Liver (tissue), 8 donors: ENCODE measurements at regions not wholly inside any gene's neighbourhood (a gene's known extent, or its start where the extent isn't known, plus 50 kb on each side); places are given as distances from the start of the nearest gene placed in this dataset.

Experiments used
- DNase-seq: peaks from one replicate; pipeline ENCODE4 v3.0.0-alpha.2; 2017; ENCODE audit warnings: low spot score
- H3K27ac ChIP-seq, 2 donors: one replicate each; pipeline ENCODE4 v1.7.0; 2013; ENCODE audit warnings: inconsistent platforms in 2 of 2, low read length in 2 of 2, control low read depth in 1 of 2, low read depth in 1 of 2, mild to moderate bottlenecking in 1 of 2
- H3K27me3 ChIP-seq, 4 donors: one replicate each; pipeline versions ENCODE4 v1.6.1 to v1.7.0; 2013; ENCODE audit warnings: low read length in 3 of 4, inconsistent platforms in 1 of 4, mild to moderate bottlenecking in 1 of 4, moderate library complexity in 1 of 4; ENCODE audit not compliant: control insufficient read depth in 4 of 4, insufficient read depth in 4 of 4
- H3K36me3 ChIP-seq, 4 donors: one replicate each; pipeline versions ENCODE4 v1.6.1 to v1.7.0; 2013; ENCODE audit warnings: low read length in 3 of 4, mild to moderate bottlenecking in 3 of 4, low read depth in 1 of 4, moderate library complexity in 1 of 4; ENCODE audit not compliant: control insufficient read depth in 4 of 4, insufficient read depth in 3 of 4
- H3K4me1 ChIP-seq, 4 donors: one replicate each; pipeline versions ENCODE4 v1.6.1 to v1.7.0; 2013; ENCODE audit warnings: low read length in 3 of 4, mild to moderate bottlenecking in 3 of 4, moderate library complexity in 1 of 4; ENCODE audit not compliant: control insufficient read depth in 4 of 4, insufficient read depth in 4 of 4
- H3K4me3 ChIP-seq, 3 donors: one replicate each; pipeline versions ENCODE4 v1.6.1 to v1.7.0; 2013; ENCODE audit warnings: low read length in 3 of 3, control low read depth in 1 of 3, low read depth in 1 of 3, mild to moderate bottlenecking in 1 of 3
- H3K9ac ChIP-seq, 2 donors: one replicate each; pipeline ENCODE4 v1.7.0; 2013; ENCODE audit warnings: low read length in 2 of 2, mild to moderate bottlenecking in 2 of 2, moderate library complexity in 2 of 2, control low read depth in 1 of 2, low read depth in 1 of 2
- H3K9me3 ChIP-seq, 4 donors: one replicate each; pipeline versions ENCODE4 v1.6.1 to v1.7.0; 2013; ENCODE audit warnings: low read length in 3 of 4; ENCODE audit not compliant: control insufficient read depth in 4 of 4
- EGR1 ChIP-seq, 2 donors: IDR thresholded peaks; 2 replicates each; pipeline ENCODE4 v1.6.1; 2016 to 2018; ENCODE audit warnings: antibody characterized with exemption in 2 of 2, low read depth in 2 of 2
- FOXA1 ChIP-seq: IDR thresholded peaks from 2 replicates; pipeline ENCODE4 v1.6.1; 2016; ENCODE audit warnings: antibody characterized with exemption
- FOXA2 ChIP-seq: IDR thresholded peaks from 2 replicates; pipeline ENCODE4 v1.6.1; 2016; ENCODE audit warnings: antibody characterized with exemption
- GABPA ChIP-seq, 2 donors: IDR thresholded peaks in 1 of 2; conservative IDR thresholded peaks in 1 of 2; 2 replicates each; pipeline ENCODE4 v1.6.1; 2016; ENCODE audit warnings: antibody characterized with exemption in 2 of 2, mild to moderate bottlenecking in 1 of 2, moderate library complexity in 1 of 2
- HNF4A ChIP-seq, 2 donors: conservative IDR thresholded peaks; 2 replicates each; pipeline ENCODE4 v1.6.1; 2016; ENCODE audit warnings: antibody characterized with exemption in 2 of 2, mild to moderate bottlenecking in 2 of 2
- HNF4G ChIP-seq: IDR thresholded peaks from 2 replicates; pipeline ENCODE4 v1.6.1; 2016; ENCODE audit warnings: antibody characterized with exemption
- NR2F2 ChIP-seq: IDR thresholded peaks from 2 replicates; pipeline ENCODE4 v1.6.1; 2016; ENCODE audit warnings: antibody characterized with exemption
- RXRA ChIP-seq, 2 donors: IDR thresholded peaks; 2 replicates each; pipeline ENCODE4 v1.6.1; 2017 to 2018; ENCODE audit warnings: antibody characterized with exemption in 2 of 2, mild to moderate bottlenecking in 1 of 2
- SP1 ChIP-seq: IDR thresholded peaks from 2 replicates; pipeline ENCODE4 v1.6.1; 2018; ENCODE audit warnings: antibody characterized with exemption, mild to moderate bottlenecking
- YY1 ChIP-seq: IDR thresholded peaks from 2 replicates; pipeline ENCODE4 v1.6.1; 2016; ENCODE audit warnings: antibody characterized with exemption, mild to moderate bottlenecking
- WGBS: extraction: QIAGEN DNeasy Blood & Tissue Kit; methylation state at CpG from one replicate; pipeline ENCODE4 v1.1.7; 2013; 5-methylcytosine and 5-hydroxymethylcytosine counted together
- TF ChIP-seq, protein P1 (sequence below): IDR thresholded peaks from 2 replicates; pipeline ENCODE4 v1.6.1; 2016; ENCODE audit warnings: antibody characterized with exemption
- TF ChIP-seq, protein P2 (sequence below): IDR thresholded peaks from 2 replicates; pipeline ENCODE4 v1.6.1; 2016; ENCODE audit warnings: antibody characterized with exemption
- TF ChIP-seq, protein P3 (sequence below): fragments of 150-350 bp; IDR thresholded peaks from 2 replicates; pipeline ENCODE4 v1.5.1; 2017; ENCODE audit warnings: improper control_type of control experiment, low read depth, low read length; ENCODE audit not compliant: missing input control
- TF ChIP-seq, protein P4 (sequence below): IDR thresholded peaks from 2 replicates; pipeline ENCODE4 v1.6.1; 2016; ENCODE audit warnings: antibody characterized with exemption, mild to moderate bottlenecking
- donor health status: healthy.
- donor health status: healthy.
- donor health status: healthy.
- donor health status: healthy.
- donor health status: healthy.

DNA sequence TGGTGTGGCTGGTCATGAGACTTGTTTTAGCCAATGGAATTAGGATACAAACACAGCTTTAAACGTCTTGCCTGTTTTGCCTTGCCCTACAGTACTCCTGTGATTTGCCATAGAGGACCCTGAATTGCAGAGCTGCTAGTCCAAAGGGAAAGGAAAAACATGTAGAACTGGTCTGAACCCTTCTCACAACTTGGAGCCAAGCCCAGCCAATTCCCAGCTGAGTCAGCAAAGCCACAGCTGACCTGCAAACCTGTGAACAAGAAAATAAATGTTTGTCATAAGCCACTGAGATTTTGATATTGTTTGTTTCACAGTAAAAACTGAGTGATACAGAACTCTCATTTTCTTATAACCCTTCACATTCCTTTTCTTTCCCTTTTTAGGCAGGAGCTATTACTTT is 360.5 kb upstream of the API5 start:
- peaks cover 0 to 2% (median 0%) of the 10 kb centered on the region in 4 donors for H3K4me1 ChIP-seq
- DNase-seq: no peak
- H3K9ac ChIP-seq: no peak overlapping the region
- WGBS: 52% methylated on average over 1 of the region's 1 CpG
- no peak for TF ChIP-seq GABPA (IDR thresholded peaks at IDR 0.05 in 1 of 2, conservative IDR thresholded peaks at IDR 0.05 in 1 of 2)
- TF ChIP-seq, protein P1, sequence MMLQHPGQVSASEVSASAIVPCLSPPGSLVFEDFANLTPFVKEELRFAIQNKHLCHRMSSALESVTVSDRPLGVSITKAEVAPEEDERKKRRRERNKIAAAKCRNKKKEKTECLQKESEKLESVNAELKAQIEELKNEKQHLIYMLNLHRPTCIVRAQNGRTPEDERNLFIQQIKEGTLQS: no peak
- TF ChIP-seq FOXA1: no peak
- no peak for TF ChIP-seq YY1
- no peaks in the 10 kb centered on the region for H3K27me3 ChIP-seq
- no peak overlapping the region for H3K27ac ChIP-seq
- H3K4me3 ChIP-seq: no peak overlapping the region
- H3K9me3 ChIP-seq: no peaks in the 10 kb centered on the region
- H3K36me3 ChIP-seq: no peaks in the 10 kb centered on the region

DNA sequence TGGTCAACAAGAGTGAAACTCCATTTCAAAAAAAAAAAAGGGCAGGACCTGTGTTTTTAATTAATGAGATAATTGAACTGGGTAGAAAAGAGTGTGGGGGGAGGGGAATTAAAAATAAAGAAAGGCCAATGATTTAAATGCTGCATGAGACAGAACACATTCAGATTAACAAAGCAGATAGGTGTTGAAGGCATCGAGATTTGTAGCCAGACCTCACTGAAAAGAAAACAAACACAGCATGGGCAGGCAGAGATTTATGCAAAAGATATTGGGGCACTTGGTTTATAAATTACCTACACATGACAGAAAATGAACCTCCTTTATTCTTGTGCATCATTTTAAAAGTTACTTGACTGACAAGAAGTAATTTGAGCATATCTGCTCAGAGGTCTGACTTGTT is 354.0 kb upstream of the API5 start:
- Histone ChIP-seq H3K4me3 (no peak overlapping the region), H3K4me1 (no peaks in the 10 kb centered on the region), H3K27me3 (no peaks in the 10 kb centered on the region), H3K9ac (no peak overlapping the region), H3K9me3 (no peaks in the 10 kb centered on the region), H3K27ac (no peak overlapping the region), H3K36me3 (no peaks in the 10 kb centered on the region)
- no peak for TF ChIP-seq RXRA (IDR thresholded peaks at IDR 0.05)
- TF ChIP-seq, protein P2, sequence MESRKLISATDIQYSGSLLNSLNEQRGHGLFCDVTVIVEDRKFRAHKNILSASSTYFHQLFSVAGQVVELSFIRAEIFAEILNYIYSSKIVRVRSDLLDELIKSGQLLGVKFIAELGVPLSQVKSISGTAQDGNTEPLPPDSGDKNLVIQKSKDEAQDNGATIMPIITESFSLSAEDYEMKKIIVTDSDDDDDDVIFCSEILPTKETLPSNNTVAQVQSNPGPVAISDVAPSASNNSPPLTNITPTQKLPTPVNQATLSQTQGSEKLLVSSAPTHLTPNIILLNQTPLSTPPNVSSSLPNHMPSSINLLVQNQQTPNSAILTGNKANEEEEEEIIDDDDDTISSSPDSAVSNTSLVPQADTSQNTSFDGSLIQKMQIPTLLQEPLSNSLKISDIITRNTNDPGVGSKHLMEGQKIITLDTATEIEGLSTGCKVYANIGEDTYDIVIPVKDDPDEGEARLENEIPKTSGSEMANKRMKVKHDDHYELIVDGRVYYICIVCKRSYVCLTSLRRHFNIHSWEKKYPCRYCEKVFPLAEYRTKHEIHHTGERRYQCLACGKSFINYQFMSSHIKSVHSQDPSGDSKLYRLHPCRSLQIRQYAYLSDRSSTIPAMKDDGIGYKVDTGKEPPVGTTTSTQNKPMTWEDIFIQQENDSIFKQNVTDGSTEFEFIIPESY: no peak
- no peak for TF ChIP-seq EGR1 (IDR thresholded peaks at IDR 0.05; ENCODE audit: low read depth in 2 of 2)
- no peak for TF ChIP-seq HNF4A (conservative IDR thresholded peaks at IDR 0.05)
- TF ChIP-seq, protein P3, sequence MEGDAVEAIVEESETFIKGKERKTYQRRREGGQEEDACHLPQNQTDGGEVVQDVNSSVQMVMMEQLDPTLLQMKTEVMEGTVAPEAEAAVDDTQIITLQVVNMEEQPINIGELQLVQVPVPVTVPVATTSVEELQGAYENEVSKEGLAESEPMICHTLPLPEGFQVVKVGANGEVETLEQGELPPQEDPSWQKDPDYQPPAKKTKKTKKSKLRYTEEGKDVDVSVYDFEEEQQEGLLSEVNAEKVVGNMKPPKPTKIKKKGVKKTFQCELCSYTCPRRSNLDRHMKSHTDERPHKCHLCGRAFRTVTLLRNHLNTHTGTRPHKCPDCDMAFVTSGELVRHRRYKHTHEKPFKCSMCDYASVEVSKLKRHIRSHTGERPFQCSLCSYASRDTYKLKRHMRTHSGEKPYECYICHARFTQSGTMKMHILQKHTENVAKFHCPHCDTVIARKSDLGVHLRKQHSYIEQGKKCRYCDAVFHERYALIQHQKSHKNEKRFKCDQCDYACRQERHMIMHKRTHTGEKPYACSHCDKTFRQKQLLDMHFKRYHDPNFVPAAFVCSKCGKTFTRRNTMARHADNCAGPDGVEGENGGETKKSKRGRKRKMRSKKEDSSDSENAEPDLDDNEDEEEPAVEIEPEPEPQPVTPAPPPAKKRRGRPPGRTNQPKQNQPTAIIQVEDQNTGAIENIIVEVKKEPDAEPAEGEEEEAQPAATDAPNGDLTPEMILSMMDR: no peak
- no peak for TF ChIP-seq FOXA2
- TF ChIP-seq, protein P4, sequence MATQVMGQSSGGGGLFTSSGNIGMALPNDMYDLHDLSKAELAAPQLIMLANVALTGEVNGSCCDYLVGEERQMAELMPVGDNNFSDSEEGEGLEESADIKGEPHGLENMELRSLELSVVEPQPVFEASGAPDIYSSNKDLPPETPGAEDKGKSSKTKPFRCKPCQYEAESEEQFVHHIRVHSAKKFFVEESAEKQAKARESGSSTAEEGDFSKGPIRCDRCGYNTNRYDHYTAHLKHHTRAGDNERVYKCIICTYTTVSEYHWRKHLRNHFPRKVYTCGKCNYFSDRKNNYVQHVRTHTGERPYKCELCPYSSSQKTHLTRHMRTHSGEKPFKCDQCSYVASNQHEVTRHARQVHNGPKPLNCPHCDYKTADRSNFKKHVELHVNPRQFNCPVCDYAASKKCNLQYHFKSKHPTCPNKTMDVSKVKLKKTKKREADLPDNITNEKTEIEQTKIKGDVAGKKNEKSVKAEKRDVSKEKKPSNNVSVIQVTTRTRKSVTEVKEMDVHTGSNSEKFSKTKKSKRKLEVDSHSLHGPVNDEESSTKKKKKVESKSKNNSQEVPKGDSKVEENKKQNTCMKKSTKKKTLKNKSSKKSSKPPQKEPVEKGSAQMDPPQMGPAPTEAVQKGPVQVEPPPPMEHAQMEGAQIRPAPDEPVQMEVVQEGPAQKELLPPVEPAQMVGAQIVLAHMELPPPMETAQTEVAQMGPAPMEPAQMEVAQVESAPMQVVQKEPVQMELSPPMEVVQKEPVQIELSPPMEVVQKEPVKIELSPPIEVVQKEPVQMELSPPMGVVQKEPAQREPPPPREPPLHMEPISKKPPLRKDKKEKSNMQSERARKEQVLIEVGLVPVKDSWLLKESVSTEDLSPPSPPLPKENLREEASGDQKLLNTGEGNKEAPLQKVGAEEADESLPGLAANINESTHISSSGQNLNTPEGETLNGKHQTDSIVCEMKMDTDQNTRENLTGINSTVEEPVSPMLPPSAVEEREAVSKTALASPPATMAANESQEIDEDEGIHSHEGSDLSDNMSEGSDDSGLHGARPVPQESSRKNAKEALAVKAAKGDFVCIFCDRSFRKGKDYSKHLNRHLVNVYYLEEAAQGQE: no peak
- no peak for TF ChIP-seq SP1
- TF ChIP-seq FOXA1: no peak
- TF ChIP-seq HNF4G: no peak
- TF ChIP-seq GABPA (IDR thresholded peaks at IDR 0.05 in 1 of 2, conservative IDR thresholded peaks at IDR 0.05 in 1 of 2): no peak
- no peak for TF ChIP-seq NR2F2
- 19% methylated on average over 1 of the region's 1 CpG for WGBS
- DNase-seq: no peak
